Fibroblast of skin of back (primary cell): ENCODE measurements at regions not wholly inside any gene's neighbourhood (a gene's known extent, or its start where the extent isn't known, plus 50 kb on each side); places are given as distances from the start of the nearest gene placed in this dataset.
"Not testable (repeated sequence)": the region's sequence is repeated elsewhere in the genome, so short reads cannot be mapped to it uniquely, and the experiment has no call there.

Source experiments
- DNase-seq: peaks from one replicate; pipeline ENCODE4 v3.0.0-alpha.2; 2013

DNA sequence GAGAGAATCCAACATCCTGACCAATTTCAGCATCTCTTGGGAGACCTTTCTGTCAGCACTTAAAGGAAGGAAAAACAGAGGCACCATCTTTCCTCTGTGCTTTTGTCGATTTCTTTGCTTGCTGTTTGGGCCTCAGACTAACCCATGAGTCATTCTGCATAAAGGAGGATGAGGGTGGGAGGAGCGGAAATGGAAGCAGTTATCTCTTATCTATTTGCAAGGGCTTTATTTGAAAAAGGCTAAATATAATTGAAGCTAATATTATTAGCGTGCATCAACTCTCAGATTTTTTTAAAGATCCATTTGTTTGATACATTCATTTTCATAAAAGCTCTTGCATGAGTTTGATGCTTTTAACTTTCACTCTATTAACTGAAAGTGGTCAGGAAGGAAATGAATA lies 72.9 kb downstream of the ZNF622 start:
- DNase-seq: no peak

DNA sequence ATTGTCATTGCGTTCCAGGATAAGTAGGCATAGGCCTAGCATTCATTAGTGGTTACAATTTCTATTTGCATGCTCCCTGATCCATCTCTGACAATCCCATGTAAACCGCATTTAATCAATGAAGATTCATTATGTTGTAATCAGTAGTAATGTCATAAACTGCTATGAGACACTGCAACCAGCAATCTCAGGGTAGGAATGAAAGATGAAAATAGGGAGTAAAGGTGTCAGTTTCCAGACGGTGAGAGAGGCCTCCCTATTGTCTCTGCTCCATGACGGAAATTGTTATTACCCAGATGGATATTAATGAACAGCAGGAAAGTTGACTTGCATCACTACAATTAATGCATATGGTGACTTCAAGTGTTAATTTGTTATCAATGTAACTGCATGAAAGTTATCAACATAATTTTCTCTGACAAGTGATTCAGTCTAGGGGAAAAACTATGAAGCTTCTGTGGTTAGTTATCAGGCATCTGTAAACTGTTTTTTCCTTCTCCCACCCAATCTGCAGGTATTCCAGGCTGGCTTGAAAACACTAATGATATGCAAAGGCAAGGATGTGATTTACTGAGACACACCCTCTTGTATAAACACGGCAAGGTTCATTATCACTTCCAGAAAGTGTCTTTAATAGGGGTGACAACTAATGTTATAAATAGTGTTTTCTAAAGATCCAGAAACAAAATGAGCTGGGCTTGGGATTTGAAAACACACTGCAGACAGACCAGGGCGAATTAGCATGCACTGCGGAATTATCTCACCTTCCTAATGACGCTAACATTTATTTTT lies 73.5 kb downstream of the ZNF622 start:
- no peak for DNase-seq

DNA sequence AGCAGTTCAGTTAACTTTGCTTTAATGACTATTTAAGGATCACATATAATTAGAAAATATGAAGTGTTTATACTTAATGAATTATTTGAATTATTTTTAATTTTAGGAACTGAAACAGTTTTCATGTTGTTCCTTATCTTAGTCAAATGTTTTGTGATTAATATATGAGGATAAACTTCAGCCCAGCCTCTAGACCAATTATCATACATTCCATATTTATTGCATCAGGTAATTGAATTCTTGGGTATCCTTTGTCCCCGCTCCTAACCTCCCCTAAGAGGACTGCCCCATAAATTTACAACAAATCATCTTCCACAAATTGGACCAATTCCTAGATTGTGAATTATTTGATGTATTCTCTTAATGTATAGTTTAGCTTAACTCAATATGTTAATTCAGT lies 74.8 kb downstream of the ZNF622 start:
- no peak for DNase-seq

DNA sequence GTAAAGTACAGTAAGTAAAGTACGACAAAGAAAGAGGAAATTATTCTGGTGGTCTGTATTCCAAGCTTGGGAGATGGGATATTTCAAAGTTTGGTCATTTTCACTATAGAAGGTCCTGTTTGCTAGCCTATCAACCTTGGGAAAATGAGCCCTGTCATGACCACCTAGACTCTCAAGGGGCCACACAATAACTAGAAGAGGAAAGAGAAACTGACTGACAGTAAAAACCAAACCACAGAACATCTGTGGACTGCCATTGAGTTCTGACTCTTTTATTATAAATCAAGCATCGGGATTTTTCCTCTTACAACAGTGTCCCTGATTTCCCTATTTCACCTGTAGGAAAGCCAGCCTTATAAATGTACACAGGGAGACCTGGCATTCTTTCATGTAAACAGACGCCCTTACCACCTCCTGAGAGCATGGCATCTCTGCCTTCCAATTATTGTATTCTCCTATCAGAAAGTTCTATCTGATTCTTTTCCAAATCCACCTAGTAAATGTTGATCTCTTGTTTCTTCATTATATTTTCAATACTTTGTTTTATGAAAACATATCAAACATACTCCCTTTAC lies 80.0 kb downstream of the ZNF622 start:
- no peak for DNase-seq

DNA sequence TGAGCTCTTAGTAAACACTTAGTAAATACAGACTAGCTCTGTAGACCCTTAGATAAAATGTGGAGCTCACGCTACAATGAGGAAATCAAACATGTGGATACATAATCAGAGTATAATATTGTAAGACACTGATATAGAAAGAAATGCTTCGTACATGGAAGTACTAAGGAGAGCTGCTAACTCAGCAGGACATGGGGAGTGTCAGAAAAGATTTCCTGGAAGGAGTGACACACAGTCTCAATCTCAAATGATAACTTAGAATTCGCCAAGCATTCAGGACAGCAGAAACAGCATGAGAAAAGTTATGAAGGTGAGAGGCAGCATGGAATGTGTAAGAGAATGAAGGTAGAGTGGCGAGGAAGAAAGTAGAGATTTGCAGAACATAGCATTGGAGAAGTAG lies 80.8 kb downstream of the ZNF622 start:
- no peak for DNase-seq

DNA sequence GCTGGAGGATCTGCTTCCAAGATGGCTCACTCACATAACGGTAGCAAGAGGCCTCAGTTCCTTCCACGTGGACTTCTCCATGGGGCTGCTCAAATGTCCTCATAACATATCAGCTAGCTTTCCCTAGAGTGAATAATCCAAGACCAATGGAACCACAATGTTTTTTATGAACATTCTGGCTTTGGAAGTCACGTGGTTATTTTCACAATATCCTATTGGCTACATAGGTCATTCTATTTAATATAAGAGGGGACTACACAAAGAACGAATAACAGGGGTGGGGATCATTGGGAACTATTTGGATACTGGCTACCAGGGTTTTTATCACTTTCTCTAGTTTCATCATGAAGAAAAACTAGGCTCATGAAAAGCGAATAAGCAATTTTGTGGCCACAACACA lies 81.4 kb downstream of the ZNF622 start:
- no peak for DNase-seq

DNA sequence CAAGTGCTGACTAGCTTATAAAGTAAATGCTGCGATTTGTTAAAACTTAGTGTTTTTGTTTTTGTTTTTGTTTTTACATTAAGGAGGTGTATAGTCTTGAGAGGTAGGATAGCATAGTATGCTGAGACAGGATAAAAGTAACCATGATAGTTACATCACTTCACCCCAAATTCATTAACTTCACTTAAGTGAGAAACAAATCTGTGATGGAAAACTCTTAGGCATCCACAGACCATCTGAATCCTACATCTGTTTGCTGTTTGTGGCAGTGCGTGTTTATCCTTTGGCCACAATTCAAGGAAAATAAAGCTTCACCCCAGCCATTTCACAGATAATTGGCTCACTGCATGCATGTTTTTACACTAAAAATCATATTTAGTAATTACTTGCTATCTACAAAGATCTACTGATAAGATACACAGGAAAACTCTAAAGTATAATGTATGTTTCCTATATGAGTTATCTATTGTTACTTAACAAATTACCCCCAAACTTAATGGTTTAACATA lies 82.0 kb downstream of the ZNF622 start:
- DNase-seq: no peak

DNA sequence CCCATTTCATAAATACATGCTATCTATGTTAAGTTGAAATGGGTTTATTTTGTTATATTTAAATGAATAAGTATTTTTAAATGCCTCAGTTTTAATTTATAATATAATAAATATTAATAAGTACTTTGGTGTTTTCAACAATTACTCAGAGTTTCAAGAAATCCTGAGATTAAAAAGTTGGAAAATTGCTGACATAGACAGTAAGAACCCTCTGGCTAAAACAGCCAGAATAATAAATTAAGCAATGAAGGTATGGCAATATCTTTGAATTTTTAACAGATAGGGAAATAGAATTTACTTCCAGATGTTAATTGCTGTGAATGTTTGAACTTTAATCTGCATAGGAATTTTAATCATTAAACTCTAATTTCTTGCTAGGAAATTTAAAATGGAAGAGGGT lies 83.6 kb downstream of the ZNF622 start:
- DNase-seq: no peak

DNA sequence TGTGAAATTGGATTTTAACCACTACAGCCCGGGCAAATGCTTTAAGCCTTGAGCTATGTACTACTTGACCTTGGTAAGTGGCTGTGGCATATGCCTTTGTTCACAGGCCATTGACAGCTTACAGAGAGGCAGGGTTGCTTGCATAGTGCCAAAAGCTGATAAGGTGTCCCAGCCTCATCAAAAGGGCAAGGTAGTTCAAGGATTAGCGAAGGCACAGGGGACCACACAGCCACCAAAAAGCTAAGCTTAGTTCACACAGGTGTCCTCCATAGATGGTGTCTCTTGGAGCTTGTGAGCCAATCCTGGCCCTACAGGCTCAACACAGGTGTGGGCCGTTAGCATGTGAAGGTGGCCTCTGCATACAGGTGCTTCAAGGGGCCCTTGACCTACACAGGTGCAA lies 86.8 kb downstream of the ZNF622 start:
- no peak for DNase-seq

DNA sequence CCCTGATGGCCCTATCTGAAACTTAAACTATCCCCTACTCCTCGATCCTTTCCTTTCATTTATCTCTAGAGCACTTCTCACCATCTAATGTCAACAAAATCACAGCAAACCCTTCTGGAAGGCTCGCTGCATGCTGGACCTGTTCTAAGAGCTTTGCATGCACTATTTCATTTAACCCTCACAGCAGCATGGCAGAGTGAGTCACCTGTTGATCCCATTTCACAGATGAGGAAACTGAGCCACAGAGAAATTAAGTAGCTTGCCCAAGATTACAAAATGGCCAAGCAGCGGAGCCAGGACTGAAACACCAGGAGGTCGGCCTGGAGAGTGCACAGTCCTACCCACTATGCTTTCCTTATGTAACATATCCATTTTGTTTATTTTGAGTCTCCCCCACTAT lies 93.1 kb downstream of the ZNF622 start:
- DNase-seq: no peak

DNA sequence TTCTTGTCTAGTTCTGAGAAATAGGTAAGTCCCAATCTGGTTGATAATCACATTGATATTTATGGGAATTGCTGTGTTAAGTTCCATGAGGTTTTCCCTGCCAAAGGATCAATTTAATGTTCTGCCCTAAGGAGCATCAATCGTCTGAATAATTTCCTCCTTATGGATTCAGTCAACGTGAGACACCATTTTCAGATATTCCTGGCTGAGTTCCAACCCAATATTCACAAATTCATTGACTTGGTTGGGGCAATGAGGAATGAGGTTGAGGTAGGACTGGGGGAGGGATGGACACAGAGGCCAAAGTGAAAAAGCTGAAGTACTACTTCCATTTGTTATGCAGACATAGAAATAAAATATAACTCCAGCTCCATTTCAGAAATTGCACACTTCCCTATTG lies 99.1 kb downstream of the ZNF622 start:
- no peak for DNase-seq

DNA sequence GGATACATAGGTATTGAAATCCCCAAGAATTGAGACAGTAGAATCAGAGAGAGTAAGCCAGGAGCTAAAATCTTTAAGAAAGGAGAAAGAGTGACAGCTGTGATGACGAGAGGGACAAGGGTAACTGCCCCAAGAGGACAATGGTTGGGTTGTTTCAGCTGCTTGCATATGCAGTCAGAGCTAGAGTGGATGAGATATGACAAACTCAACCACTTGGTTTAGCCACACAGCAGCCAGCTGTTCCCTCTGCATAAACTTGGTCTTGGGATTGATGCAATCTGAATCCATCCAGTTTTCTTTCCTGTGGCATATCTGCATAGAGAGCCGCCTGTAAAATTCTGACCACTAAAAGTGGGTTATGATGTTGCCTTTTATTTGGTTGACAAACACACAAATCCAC lies 100.7 kb downstream of the ZNF622 start:
- no peak for DNase-seq

DNA sequence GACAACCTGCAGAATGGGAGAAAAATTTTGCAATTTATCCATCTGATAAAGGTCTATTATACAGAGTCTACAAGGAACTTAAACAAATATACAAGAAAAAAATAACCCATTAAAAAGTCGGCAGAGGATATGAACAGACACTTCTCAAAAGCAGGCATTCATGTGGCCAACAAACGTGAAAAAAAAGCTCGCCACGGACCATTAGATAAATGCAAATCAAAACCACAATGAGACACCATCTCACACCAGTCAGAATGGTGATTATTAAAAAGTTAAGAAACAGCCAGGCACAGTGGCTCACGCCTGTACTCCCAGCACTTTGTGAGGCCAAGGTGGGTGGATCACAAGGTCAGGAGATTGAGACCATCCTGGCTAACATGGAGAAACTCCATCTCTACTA lies 112.2 kb downstream of the ZNF622 start:
- not testable (repeated sequence) for DNase-seq

DNA sequence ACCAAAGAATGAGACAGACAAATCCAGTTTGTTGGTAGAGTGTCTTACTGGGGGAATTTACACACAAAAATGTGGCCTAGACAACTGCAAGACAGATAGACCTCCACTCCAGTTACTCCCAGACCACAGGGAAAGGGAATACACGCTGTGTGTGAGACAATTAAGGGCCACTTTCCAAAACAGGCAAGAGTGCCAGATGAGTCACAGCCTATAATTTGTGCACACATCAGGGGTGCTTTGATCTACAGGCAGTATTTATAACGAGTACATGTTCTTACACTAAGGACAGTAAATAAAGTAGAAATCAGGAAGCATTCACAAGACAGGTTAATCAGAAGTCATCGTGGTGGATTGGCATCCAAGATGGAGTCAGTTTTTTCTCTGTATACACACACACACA lies 114.8 kb downstream of the ZNF622 start:
- no peak for DNase-seq

DNA sequence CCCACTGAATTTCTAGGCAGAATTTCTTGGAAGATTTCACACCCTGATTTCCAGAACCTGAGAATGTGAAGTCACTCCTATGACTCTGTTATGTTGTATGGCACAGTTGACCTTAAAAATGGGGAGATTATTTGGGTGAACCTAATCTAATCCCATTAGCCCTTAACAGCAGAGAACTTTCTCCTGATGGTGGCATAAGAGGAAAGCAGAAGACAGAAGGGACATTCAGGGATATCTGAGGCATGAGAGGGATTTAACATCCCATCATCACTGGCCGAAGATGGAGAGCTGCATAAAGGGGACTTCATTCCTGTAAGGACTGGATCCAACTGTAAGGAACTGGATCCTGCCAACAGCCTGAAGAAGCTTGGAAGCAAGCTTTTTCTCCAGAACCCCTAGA lies 119.2 kb downstream of the ZNF622 start:
- no peak for DNase-seq

DNA sequence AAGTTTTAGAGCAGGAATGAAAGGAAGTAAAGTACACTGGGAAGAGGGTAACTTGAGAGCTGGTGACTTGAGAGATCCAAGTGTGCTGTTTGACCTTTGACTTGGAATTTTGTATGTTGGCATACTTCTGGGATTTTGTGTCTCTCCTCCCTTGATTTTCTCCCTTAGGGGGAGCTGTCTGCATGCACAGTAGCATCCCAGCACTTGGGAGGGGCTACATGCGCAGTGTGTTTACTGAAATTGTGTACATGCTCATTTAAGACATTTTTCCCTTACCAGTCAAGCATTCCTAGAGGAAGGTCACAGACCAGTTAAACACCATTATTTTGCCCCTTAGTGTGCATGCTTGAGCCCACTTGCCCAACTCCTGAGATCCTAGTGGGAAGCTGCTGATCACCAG lies 120.1 kb downstream of the ZNF622 start:
- DNase-seq: no peak

DNA sequence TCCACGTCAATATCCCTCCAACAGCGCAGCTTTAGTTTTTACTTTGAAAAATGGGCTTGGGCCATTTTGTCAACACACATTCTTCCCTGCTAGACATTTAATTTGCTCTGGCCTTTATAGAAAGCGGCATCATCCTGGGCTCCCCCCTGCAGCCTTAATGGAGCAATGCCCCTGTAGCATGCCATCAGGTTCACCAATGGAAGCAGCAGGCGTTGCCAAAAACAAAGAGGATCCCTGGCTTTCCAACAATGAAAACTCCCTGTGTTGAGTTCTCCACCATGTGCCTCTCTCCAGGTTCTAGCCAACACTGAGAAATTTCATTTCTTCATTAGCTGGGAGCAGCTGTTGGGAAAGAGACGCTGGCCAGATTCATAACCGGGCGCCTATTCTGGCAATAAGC lies 139.5 kb downstream of the ZNF622 start:
- no peak for DNase-seq

DNA sequence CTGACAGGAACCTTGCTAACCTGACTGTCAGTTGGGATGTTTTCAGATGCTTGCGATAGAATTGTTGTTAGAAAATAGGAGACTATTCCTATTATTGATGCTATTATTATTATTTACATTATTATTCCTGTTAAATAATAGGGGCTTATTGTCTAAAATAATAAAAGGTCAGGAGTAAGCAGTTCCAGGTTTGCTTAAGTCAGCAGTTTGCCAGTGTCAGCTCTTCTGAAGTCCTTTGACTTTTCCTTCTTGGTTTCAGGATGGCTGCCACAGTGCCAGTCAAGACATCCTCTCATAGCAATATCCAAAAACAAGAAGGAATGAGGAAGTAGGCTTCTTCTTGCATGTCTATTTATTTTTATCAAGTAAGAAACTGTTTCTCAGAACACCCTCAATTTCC lies 141.7 kb upstream of the MARCHF11 start:
- DNase-seq: no peak

DNA sequence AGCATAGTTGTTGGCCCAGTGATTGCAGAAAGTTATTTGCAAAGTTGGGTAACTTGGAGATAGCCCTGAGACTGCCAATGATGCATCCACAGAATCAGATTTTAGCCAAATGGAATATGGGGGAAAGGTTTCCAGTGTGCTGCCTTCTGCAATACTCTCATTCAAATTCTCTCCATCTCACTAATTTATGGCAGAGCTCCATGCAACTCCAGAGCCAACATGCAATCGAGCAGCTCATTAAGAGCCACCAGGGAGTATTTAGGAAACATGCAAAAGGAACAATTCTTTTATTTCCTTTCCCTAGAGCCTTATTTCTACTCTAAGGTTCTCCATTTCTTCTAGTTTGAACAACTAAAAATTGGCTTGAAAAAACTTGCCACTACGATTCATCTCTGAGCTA lies 135.9 kb upstream of the MARCHF11 start:
- DNase-seq: no peak

DNA sequence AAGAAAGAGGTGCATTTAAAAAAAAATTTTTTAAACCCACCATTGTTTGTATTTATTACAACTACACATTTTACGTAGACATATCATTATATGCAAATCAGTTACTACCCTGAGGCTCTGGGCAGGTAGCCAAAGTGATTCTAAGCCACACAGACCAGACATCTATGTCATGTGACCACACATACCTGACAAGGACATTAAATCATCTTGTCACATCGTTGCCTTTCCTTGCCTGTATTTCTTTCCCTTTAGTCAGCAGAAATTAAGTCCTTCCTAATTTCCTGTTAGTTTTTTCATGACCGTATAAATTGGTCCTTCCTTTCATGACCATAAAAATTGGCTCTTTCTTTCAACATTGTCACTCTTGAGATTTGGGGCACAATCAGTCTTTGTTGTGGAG lies 134.2 kb upstream of the MARCHF11 start:
- no peak for DNase-seq

DNA sequence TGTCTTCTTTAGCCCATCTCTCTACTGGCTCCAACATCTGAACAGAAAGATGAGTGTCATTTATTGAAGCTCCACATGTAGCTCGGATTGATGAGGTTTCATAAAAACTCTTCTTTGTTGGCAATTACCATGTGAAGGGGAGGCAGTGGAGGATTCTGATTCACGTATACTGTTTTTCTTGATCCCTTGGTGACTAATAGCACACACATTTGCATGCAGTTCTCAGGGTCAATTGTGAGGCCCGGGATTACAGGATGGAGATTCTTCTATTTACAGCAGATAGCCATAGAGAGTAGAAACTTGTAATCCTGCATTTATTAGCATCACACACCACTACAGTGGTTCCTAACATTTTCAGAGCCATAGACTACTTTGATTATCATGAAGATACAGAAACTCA lies 133.2 kb upstream of the MARCHF11 start:
- no peak for DNase-seq

DNA sequence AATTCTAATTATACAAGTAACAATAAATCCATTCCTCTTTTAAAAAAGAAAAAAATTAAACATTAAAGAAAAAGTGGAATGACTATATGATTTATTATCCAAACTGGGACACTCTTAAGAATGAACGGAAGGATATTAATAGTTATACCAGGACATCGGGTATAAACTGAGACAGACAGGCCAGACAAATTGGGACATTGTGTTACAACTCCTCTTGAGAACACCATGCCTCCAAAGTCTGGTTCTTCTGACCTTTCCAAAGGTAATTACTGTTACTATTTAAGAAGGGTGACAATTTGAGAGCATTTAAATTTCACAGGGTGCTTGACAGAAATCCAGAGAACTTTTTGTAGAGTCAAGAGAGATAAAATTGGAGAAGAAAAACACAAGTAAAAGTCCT lies 132.1 kb upstream of the MARCHF11 start:
- DNase-seq: no peak

DNA sequence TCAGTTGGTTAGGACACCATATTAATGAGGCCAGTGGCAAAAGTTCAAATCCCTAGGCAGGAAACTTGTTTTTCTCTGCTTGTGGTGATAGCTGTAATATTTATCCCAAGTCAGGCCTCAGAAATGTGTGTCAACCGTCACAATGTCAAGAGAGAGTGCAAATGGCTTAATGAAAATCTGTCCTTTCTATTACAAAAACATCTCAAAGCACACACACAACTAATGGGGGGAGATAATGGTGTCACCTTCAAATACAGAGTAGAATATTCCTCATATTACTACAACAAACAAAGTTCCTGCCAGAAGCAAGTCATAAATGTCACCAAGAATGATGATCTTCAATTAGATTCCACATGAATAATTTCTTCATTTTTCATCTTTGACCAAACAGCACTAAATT lies 127.2 kb upstream of the MARCHF11 start:
- DNase-seq: no peak

DNA sequence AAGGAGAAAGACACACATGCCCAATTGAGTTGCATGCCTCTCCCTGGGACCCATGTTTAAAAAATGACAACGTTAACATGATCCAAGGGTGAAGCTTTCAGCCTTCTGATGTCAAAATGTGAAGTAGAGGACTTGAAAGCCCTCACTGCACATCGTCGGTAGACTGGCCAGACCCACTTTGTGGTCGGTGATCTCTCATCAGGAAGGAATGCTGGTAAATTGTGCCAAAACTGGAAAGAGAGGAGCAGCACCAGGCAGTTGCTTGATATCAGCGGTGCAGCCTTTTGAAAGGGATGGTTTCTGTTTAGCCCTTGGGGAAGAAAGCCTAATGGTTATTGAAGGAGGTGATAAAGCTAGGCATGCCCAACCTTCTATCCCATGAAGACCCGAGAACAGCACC lies 125.3 kb upstream of the MARCHF11 start:
- DNase-seq: peak; percentile 1

DNA sequence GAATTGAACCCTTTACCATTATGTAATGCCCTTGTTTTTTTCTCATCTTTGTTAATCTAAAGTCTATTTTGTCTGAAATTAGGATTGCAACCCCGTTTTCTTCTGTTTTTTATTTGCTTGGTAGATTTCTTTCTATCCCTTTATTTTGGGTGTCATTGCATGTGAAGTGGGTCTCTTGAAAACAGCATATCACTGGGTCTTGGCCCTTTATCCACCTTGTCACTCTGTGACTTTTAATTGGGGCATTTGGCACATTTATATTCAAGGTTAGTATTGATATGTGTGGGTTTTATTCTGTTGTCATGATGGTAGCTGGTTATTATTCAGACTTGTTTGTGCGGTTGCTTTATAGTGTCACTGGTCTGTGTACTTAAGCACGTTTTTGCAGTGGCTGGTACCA lies 117.4 kb upstream of the MARCHF11 start:
- DNase-seq: no peak
